Heart left ventricle (tissue), 16 donors: ENCODE measurements at regions not wholly inside any gene's neighbourhood (a gene's known extent, or its start where the extent isn't known, plus 50 kb on each side); places are given as distances from the start of the nearest gene placed in this dataset.

ENCODE experiments used
- ATAC-seq, 4 donors: fragments of 200-7000 bp; cut with Tn5 transposase; one replicate each; pipeline ENCODE4 v1.9.1; 2020 to 2022; ENCODE audit warnings: moderate library complexity in 4 of 4, mild to moderate bottlenecking in 3 of 4, moderate number of reproducible peaks in 1 of 4
- DNase-seq, 5 donors: peaks; one replicate each; pipeline ENCODE4 v3.0.0-alpha.2; 2020
- H3K27ac ChIP-seq, 12 donors: fragments of 200-600 bp; sonication (generic) in 4 of 12; one replicate each; pipeline versions ENCODE4 v1.5.0 to v1.8.0; 2016 to 2022; ENCODE audit warnings: mild to moderate bottlenecking in 2 of 12
- H3K27me3 ChIP-seq, 9 donors: fragments of 200-600 bp; sonication (generic) in 2 of 9; one replicate each; pipeline versions ENCODE4 v1.5.1 to v1.8.0; 2016 to 2022; ENCODE audit warnings: mild to moderate bottlenecking in 3 of 9
- H3K36me3 ChIP-seq, 9 donors: fragments of 200-600 bp; sonication (generic) in 2 of 9; one replicate each; pipeline versions ENCODE4 v1.5.0 to v1.8.0; 2018 to 2022; ENCODE audit warnings: mild to moderate bottlenecking in 2 of 9
- H3K4me1 ChIP-seq, 12 donors: fragments of 200-600 bp; sonication (generic) in 4 of 12; one replicate each; pipeline versions ENCODE4 v1.5.0 to v1.8.0; 2016 to 2022; ENCODE audit warnings: mild to moderate bottlenecking in 3 of 12
- H3K4me3 ChIP-seq, 12 donors: fragments of 200-600 bp; sonication (generic) in 4 of 12; one replicate each; pipeline versions ENCODE4 v1.5.0 to v1.8.0; 2017 to 2022; ENCODE audit warnings: mild to moderate bottlenecking in 9 of 12, moderate library complexity in 4 of 12
- H3K9me3 ChIP-seq, 12 donors: fragments of 200-600 bp; sonication (generic) in 4 of 12; one replicate each; pipeline versions ENCODE4 v1.5.0 to v1.8.0; 2016 to 2022; ENCODE audit warnings: mild to moderate bottlenecking in 1 of 12
- CTCF ChIP-seq, 12 donors: fragments of 200-600 bp; sonication (generic) in 4 of 12; IDR thresholded peaks; one replicate each; pipeline versions ENCODE4 v1.5.0 to v1.8.0; 2018 to 2022; ENCODE audit warnings: antibody characterized with exemption in 12 of 12, mild to moderate bottlenecking in 5 of 12
- POLR2A ChIP-seq, 2 donors: fragments of 450-650 bp; IDR thresholded peaks; one replicate each; pipeline ENCODE4 v1.6.1; 2017; ENCODE audit warnings: antibody characterized with exemption in 2 of 2, mild to moderate bottlenecking in 2 of 2, moderate library complexity in 2 of 2
- WGBS, 4 donors: extraction: QIAGEN DNeasy Blood & Tissue Kit in 2 of 4; methylation state at CpG; one replicate each; pipeline versions ENCODE4 v1.1.5 to v1.1.7; 2013 to 2018; 5-methylcytosine and 5-hydroxymethylcytosine counted together
- intact Hi-C, 10 donors: fragments of 100-400 bp; cut with DNase I; formaldehyde crosslinking; loops; one replicate each; pipeline versions ENCODE4 v1.11.1 to v1.14.2; 2022
- donor health status: ischemic (EF 13 %, LVEDD 7.1; RV severe dilation, severe dysfunction).
- donor health status: healthy with polysubstance abuse.
- donor health status: DM: no; HTN: yes; CAD: no.
- donor health status: DM: no; HTN: no; CAD: no.
- donor health status: ischemic (EF 25% LVEDD 6.9; RV normal size, moderate dysfunction).
- donor health status: ischemic (EF 25% LVEDD 5.7; RV mildly dilated, moderate dysfunction).
- donor health status: healthy.
- donor health status: DM: yes; HTN: yes; CAD: no.
- donor health status: ischemic (EF 35%, LVEDD 5.7; RV mildly dilated, moderate dysfunction).
- donor health status: nonischemic (EF 11% LVEDD 7.7; RV severe dilation, severe dysfunction).
- donor health status: DM: yes; HTN: yes; CAD: no.
- donor health status: PGD.
- donor health status: ischemic (EF 29% LVEDD 5.4; RV normal size, mild dysfunction).
- donor health status: nonischemic (EF 23%, LVEDD 6.1; RV moderate dilation, normal function).

GRCh38 chr4:139606103-139606502, 50.1 kb upstream of the SETD7 start:
- H3K9me3 ChIP-seq: no peaks in the 10 kb centered on the region
- ATAC-seq (peak in 2 of 4 donors; percentile 12 to 33), DNase-seq (no peak)
- TF ChIP-seq CTCF (IDR thresholded peaks at IDR 0.05) (no peak), POLR2A (IDR thresholded peaks at IDR 0.05) (no peak)
- H3K27ac ChIP-seq: no peak overlapping the region
- peak overlapping the region in 10 of 12 donors; percentile 2 to 50 (median 37) for H3K4me3 ChIP-seq
- H3K27me3 ChIP-seq: no peaks in the 10 kb centered on the region
- WGBS, 4 donors: 78 to 82% (median 79%) methylated on average over 8 of the region's 8 CpGs
- intact Hi-C loops: loop anchor here in 2 of 10 donors (2.0 to 5.0 kb wide), 2 partner anchors 45 to 46 kb away; no protein-coding TSS in a partner anchor
- H3K4me1 ChIP-seq: peaks cover 0 to 15% (median 2%) of the 10 kb centered on the region in 12 donors
- no peaks in the 10 kb centered on the region for H3K36me3 ChIP-seq
